GM23338 (cell line): ENCODE measurements at regions not wholly inside any gene's neighbourhood (a gene's known extent, or its start where the extent isn't known, plus 50 kb on each side); places are given as distances from the start of the nearest gene placed in this dataset.

Experiments
- ATAC-seq: fragments of 200-7000 bp; cut with Tn5 transposase; 3 replicates; pipeline ENCODE4 v1.9.1; 2020
- DNase-seq: peaks from one replicate; pipeline ENCODE4 v3.0.0-alpha.2; 2015; ENCODE audit warnings: low spot score
- H2AFZ ChIP-seq: fragments of 200-600 bp; sonication (generic); 2 replicates; pipeline ENCODE4 v1.8.0; 2016; ENCODE audit warnings: antibody characterized with exemption, mild to moderate bottlenecking, moderate library complexity
- H3F3A ChIP-seq: fragments of 200-600 bp; sonication (generic); replicated peaks from 2 replicates; pipeline ENCODE4 v1.8.0; 2017; ENCODE audit warnings: antibody characterized with exemption, mixed run types, low read depth
- H3K27ac ChIP-seq: fragments of 200-600 bp; sonication (generic); 2 replicates; pipeline ENCODE4 v1.6.1; 2016; ENCODE audit warnings: low read depth
- H3K27me3 ChIP-seq: fragments of 200-600 bp; sonication (generic); 2 replicates; pipeline ENCODE4 v1.8.0; 2016; ENCODE audit warnings: mild to moderate bottlenecking, mixed run types, moderate library complexity; ENCODE audit not compliant: insufficient read depth
- H3K36me3 ChIP-seq: fragments of 200-600 bp; sonication (generic); 2 replicates; pipeline ENCODE4 v1.8.0; 2016; ENCODE audit warnings: mild to moderate bottlenecking; ENCODE audit not compliant: insufficient read depth
- H3K4me1 ChIP-seq: fragments of 200-600 bp; sonication (generic); 2 replicates; pipeline ENCODE4 v1.8.0; 2016; ENCODE audit warnings: mild to moderate bottlenecking, moderate library complexity; ENCODE audit not compliant: insufficient read depth
- H3K4me2 ChIP-seq: fragments of 200-600 bp; sonication (generic); 2 replicates; pipeline ENCODE4 v1.7.1; 2017; ENCODE audit warnings: mixed run types
- H3K4me3 ChIP-seq: fragments of 200-600 bp; sonication (generic); 2 replicates; pipeline ENCODE4 v1.6.1; 2016; ENCODE audit warnings: mixed run types
- H3K79me2 ChIP-seq: fragments of 200-600 bp; sonication (generic); replicated peaks from 2 replicates; pipeline ENCODE4 v1.8.0; 2017; ENCODE audit warnings: mild to moderate bottlenecking; ENCODE audit not compliant: insufficient read depth
- H3K9me2 ChIP-seq: fragments of 200-600 bp; sonication (generic); 2 replicates; pipeline ENCODE4 v1.8.0; 2017; ENCODE audit not compliant: insufficient read depth
- H4K20me1 ChIP-seq: fragments of 200-600 bp; sonication (generic); replicated peaks from 2 replicates; pipeline ENCODE4 v1.8.0; 2017; ENCODE audit warnings: mild to moderate bottlenecking; ENCODE audit not compliant: insufficient read depth
- H3K27ac Mint-ChIP-seq: 2 replicates; pipeline ENCODE4 v1.8.0; 2020; ENCODE audit warnings: inconsistent platforms, mild to moderate bottlenecking, moderate library complexity, mixed read lengths
- H3K27me3 Mint-ChIP-seq: 3 replicates; pipeline ENCODE4 v1.8.0; 2022; ENCODE audit warnings: low read depth, mild to moderate bottlenecking, moderate library complexity, mixed read lengths, inconsistent platforms; ENCODE audit not compliant: insufficient read depth, poor library complexity
- H3K36me3 Mint-ChIP-seq: 3 replicates; pipeline ENCODE4 v1.8.0; 2021; ENCODE audit warnings: low read depth, mild to moderate bottlenecking, inconsistent platforms, moderate library complexity, mixed read lengths
- H3K4me1 Mint-ChIP-seq: 3 replicates; pipeline ENCODE4 v1.8.0; 2020; ENCODE audit warnings: mild to moderate bottlenecking, inconsistent platforms, mixed read lengths
- H3K4me3 Mint-ChIP-seq: 3 replicates; pipeline ENCODE4 v1.8.0; 2021; ENCODE audit warnings: moderate library complexity, mild to moderate bottlenecking, inconsistent platforms, mixed read lengths
- H3K9me3 Mint-ChIP-seq: 3 replicates; pipeline ENCODE4 v1.8.0; 2020; ENCODE audit warnings: moderate library complexity, mild to moderate bottlenecking, inconsistent platforms, mixed read lengths
- CREB1 ChIP-seq: fragments of 250-450 bp; sonication (Bioruptor Pico); IDR thresholded peaks from 2 replicates; pipeline ENCODE4 v1.5.0; 2020; ENCODE audit warnings: low read depth, mild to moderate bottlenecking, moderate library complexity
- ETS1 ChIP-seq: IDR thresholded peaks from 2 replicates; pipeline ENCODE4 v1.6.1; 2016; ENCODE audit warnings: antibody characterized with exemption
- JUNB ChIP-seq: IDR thresholded peaks from one replicate; pipeline ENCODE4 v1.6.1; 2016; ENCODE audit warnings: antibody characterized with exemption; ENCODE audit not compliant: unreplicated experiment
- NANOG ChIP-seq: IDR thresholded peaks from 2 replicates; pipeline ENCODE4 v1.6.1; 2016; ENCODE audit warnings: antibody characterized with exemption, borderline replicate concordance
- STAT1 ChIP-seq: IDR thresholded peaks from one replicate; pipeline ENCODE4 v1.6.1; 2016; ENCODE audit warnings: antibody characterized with exemption; ENCODE audit not compliant: unreplicated experiment
- ZNF331 ChIP-seq: fragments of 250-450 bp; sonication (Bioruptor Pico); IDR thresholded peaks from 2 replicates; pipeline ENCODE4 v1.5.0; 2020; ENCODE audit warnings: low read depth, mild to moderate bottlenecking, moderate library complexity
- TF ChIP-seq, protein P1 (sequence below): IDR thresholded peaks from one replicate; pipeline ENCODE4 v1.6.1; 2018; ENCODE audit warnings: antibody characterized with exemption; ENCODE audit not compliant: unreplicated experiment
- TF ChIP-seq, protein P2 (sequence below): fragments of 250-450 bp; sonication (Bioruptor Pico); IDR thresholded peaks from 2 replicates; pipeline ENCODE4 v1.5.0; 2020; ENCODE audit warnings: mild to moderate bottlenecking, moderate library complexity

- Histone ChIP-seq H3K79me2 (no peaks in the 10 kb centered on the region), H3K4me2 (no peak overlapping the region), H3K4me3 (no peak overlapping the region), H3K9me2 (no peaks in the 10 kb centered on the region), H4K20me1 (no peaks in the 10 kb centered on the region), H3K36me3 (no peaks in the 10 kb centered on the region), H3K4me1 (no peaks in the 10 kb centered on the region), H3K27ac (no peak overlapping the region), H2AFZ (no peak overlapping the region), H3F3A (no peaks in the 10 kb centered on the region), H3K27me3 (no peaks in the 10 kb centered on the region)
- H3K4me1 Mint-ChIP-seq, result no peaks in the 10 kb centered on the region
- H3K4me3 Mint-ChIP-seq, result no peak overlapping the region
- TF ChIP-seq STAT1 (no peak), JUNB (no peak), ZNF331 (CRISPR knock-in tag) (no peak), ETS1 (no peak), CREB1 (no peak), NANOG (no peak)
- TF ChIP-seq, protein P1, sequence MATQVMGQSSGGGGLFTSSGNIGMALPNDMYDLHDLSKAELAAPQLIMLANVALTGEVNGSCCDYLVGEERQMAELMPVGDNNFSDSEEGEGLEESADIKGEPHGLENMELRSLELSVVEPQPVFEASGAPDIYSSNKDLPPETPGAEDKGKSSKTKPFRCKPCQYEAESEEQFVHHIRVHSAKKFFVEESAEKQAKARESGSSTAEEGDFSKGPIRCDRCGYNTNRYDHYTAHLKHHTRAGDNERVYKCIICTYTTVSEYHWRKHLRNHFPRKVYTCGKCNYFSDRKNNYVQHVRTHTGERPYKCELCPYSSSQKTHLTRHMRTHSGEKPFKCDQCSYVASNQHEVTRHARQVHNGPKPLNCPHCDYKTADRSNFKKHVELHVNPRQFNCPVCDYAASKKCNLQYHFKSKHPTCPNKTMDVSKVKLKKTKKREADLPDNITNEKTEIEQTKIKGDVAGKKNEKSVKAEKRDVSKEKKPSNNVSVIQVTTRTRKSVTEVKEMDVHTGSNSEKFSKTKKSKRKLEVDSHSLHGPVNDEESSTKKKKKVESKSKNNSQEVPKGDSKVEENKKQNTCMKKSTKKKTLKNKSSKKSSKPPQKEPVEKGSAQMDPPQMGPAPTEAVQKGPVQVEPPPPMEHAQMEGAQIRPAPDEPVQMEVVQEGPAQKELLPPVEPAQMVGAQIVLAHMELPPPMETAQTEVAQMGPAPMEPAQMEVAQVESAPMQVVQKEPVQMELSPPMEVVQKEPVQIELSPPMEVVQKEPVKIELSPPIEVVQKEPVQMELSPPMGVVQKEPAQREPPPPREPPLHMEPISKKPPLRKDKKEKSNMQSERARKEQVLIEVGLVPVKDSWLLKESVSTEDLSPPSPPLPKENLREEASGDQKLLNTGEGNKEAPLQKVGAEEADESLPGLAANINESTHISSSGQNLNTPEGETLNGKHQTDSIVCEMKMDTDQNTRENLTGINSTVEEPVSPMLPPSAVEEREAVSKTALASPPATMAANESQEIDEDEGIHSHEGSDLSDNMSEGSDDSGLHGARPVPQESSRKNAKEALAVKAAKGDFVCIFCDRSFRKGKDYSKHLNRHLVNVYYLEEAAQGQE, result no peak
- TF ChIP-seq, protein P2, sequence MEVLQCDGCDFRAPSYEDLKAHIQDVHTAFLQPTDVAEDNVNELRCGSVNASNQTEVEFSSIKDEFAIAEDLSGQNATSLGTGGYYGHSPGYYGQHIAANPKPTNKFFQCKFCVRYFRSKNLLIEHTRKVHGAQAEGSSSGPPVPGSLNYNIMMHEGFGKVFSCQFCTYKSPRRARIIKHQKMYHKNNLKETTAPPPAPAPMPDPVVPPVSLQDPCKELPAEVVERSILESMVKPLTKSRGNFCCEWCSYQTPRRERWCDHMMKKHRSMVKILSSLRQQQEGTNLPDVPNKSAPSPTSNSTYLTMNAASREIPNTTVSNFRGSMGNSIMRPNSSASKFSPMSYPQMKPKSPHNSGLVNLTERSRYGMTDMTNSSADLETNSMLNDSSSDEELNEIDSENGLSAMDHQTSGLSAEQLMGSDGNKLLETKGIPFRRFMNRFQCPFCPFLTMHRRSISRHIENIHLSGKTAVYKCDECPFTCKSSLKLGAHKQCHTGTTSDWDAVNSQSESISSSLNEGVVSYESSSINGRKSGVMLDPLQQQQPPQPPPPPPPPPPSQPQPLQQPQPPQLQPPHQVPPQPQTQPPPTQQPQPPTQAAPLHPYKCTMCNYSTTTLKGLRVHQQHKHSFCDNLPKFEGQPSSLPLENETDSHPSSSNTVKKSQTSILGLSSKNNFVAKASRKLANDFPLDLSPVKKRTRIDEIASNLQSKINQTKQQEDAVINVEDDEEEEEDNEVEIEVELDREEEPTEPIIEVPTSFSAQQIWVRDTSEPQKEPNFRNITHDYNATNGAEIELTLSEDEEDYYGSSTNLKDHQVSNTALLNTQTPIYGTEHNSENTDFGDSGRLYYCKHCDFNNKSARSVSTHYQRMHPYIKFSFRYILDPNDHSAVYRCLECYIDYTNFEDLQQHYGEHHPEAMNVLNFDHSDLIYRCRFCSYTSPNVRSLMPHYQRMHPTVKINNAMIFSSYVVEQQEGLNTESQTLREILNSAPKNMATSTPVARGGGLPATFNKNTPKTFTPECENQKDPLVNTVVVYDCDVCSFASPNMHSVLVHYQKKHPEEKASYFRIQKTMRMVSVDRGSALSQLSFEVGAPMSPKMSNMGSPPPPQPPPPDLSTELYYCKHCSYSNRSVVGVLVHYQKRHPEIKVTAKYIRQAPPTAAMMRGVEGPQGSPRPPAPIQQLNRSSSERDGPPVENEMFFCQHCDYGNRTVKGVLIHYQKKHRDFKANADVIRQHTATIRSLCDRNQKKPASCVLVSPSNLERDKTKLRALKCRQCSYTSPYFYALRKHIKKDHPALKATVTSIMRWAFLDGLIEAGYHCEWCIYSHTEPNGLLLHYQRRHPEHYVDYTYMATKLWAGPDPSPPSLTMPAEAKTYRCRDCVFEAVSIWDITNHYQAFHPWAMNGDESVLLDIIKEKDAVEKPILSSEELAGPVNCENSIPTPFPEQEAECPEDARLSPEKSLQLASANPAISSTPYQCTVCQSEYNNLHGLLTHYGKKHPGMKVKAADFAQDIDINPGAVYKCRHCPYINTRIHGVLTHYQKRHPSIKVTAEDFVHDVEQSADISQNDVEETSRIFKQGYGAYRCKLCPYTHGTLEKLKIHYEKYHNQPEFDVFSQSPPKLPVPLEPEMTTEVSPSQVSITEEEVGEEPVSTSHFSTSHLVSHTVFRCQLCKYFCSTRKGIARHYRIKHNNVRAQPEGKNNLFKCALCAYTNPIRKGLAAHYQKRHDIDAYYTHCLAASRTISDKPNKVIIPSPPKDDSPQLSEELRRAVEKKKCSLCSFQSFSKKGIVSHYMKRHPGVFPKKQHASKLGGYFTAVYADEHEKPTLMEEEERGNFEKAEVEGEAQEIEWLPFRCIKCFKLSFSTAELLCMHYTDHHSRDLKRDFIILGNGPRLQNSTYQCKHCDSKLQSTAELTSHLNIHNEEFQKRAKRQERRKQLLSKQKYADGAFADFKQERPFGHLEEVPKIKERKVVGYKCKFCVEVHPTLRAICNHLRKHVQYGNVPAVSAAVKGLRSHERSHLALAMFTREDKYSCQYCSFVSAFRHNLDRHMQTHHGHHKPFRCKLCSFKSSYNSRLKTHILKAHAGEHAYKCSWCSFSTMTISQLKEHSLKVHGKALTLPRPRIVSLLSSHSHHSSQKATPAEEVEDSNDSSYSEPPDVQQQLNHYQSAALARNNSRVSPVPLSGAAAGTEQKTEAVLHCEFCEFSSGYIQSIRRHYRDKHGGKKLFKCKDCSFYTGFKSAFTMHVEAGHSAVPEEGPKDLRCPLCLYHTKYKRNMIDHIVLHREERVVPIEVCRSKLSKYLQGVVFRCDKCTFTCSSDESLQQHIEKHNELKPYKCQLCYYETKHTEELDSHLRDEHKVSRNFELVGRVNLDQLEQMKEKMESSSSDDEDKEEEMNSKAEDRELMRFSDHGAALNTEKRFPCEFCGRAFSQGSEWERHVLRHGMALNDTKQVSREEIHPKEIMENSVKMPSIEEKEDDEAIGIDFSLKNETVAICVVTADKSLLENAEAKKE (CRISPR knock-in tag), result no peak
- H3K9me3 Mint-ChIP-seq, result no peaks in the 10 kb centered on the region
- no peak for DNase-seq
- no peak for ATAC-seq
- H3K36me3 Mint-ChIP-seq, result no peaks in the 10 kb centered on the region
- peaks cover under 1% of the 10 kb centered on the region for H3K27me3 Mint-ChIP-seq
- no peak overlapping the region for H3K27ac Mint-ChIP-seq
Observed at GRCh38 chrX:17919896-17920446, 58.9 kb upstream of the RAI2 start.
